Choroid plexus epithelial cell (primary cell): ENCODE measurements at regions not wholly inside any gene's neighbourhood (a gene's known extent, or its start where the extent isn't known, plus 50 kb on each side); places are given as distances from the start of the nearest gene placed in this dataset.

Source experiments
- DNase-seq: peaks from one replicate; pipeline ENCODE4 v3.0.0-alpha.2; 2010; ENCODE audit warnings: low read depth
- H3K4me3 ChIP-seq: 2 replicates; pipeline ENCODE4 v1.5.1; 2011; ENCODE audit warnings: low read depth, mild to moderate bottlenecking, control low read depth, low read length, moderate library complexity
- CTCF ChIP-seq: conservative IDR thresholded peaks from 2 replicates; pipeline ENCODE4 v1.5.1; 2011; ENCODE audit warnings: low read depth, mild to moderate bottlenecking, control low read depth, inconsistent platforms, low read length, moderate library complexity

- TF ChIP-seq CTCF: no peak
- no peak overlapping the region for H3K4me3 ChIP-seq
- DNase-seq: no peak
These were observed 653.3 kb downstream of the NLGN4X start for GRCh38 chrX:5575407-5575806.

- TF ChIP-seq CTCF: no peak
- no peak overlapping the region for H3K4me3 ChIP-seq
- DNase-seq: no peak
These were observed 659.7 kb downstream of the NLGN4X start for GRCh38 chrX:5568934-5569333.

- no peak for DNase-seq
- TF ChIP-seq CTCF: no peak
- H3K4me3 ChIP-seq: no peak overlapping the region
These were observed 669.3 kb downstream of the NLGN4X start for GRCh38 chrX:5559386-5559785.

- no peak for DNase-seq
- TF ChIP-seq CTCF: no peak
- no peak overlapping the region for H3K4me3 ChIP-seq
These were observed 679.2 kb downstream of the NLGN4X start for GRCh38 chrX:5549512-5549911.

GRCh38 chrX:5537098-5537497, 691.6 kb downstream of the NLGN4X start:
- H3K4me3 ChIP-seq: no peak overlapping the region
- DNase-seq: no peak
- no peak for TF ChIP-seq CTCF

GRCh38 chrX:5536261-5536660, 692.4 kb downstream of the NLGN4X start:
- H3K4me3 ChIP-seq: no peak overlapping the region
- TF ChIP-seq CTCF: no peak
- DNase-seq: no peak

GRCh38 chrX:5528057-5528456, 700.6 kb downstream of the NLGN4X start:
- H3K4me3 ChIP-seq: no peak overlapping the region
- TF ChIP-seq CTCF: no peak
- no peak for DNase-seq
